GM18526 (cell line): ENCODE measurements at regions not wholly inside any gene's neighbourhood (a gene's known extent, or its start where the extent isn't known, plus 50 kb on each side); places are given as distances from the start of the nearest gene placed in this dataset.

Experiments
- POLR2A ChIP-seq: IDR thresholded peaks from 3 replicates; pipeline ENCODE4 v1.6.1; 2011; ENCODE audit not compliant: insufficient read length; ENCODE audit errors: extremely low read depth

- no peak for TF ChIP-seq POLR2A
Measured at GRCh38 chr6:11384531-11385309, 152.3 kb upstream of the NEDD9 start.

GRCh38 chr6:11381801-11382513, 149.5 kb upstream of the NEDD9 start:
- peak; percentile 78 for TF ChIP-seq POLR2A

- no peak for TF ChIP-seq POLR2A
Measured at GRCh38 chr6:11380969-11381744, 148.7 kb upstream of the NEDD9 start.

GRCh38 chr6:11380549-11380948, 148.1 kb upstream of the NEDD9 start:
- no peak for TF ChIP-seq POLR2A

GRCh38 chr6:11379805-11380204, 147.3 kb upstream of the NEDD9 start:
- no peak for TF ChIP-seq POLR2A

- no peak for TF ChIP-seq POLR2A
Measured at GRCh38 chr6:11378639-11379038, 146.2 kb upstream of the NEDD9 start.

GRCh38 chr6:11374036-11375010, 141.9 kb upstream of the NEDD9 start:
- no peak for TF ChIP-seq POLR2A

- TF ChIP-seq POLR2A, result no peak
Measured at GRCh38 chr6:11373208-11373607, 140.7 kb upstream of the NEDD9 start.

GRCh38 chr6:11370191-11371018, 137.9 kb upstream of the NEDD9 start:
- no peak for TF ChIP-seq POLR2A

- TF ChIP-seq POLR2A, result no peak
Measured at GRCh38 chr6:11368760-11369159, 136.3 kb upstream of the NEDD9 start.

- no peak for TF ChIP-seq POLR2A
Measured at GRCh38 chr6:11368264-11368663, 135.8 kb upstream of the NEDD9 start.

- no peak for TF ChIP-seq POLR2A
Measured at GRCh38 chr6:11367638-11368199, 135.3 kb upstream of the NEDD9 start.

- TF ChIP-seq POLR2A, result no peak
Measured at GRCh38 chr6:11366934-11367637, 134.6 kb upstream of the NEDD9 start.
